ENCODE measurements at regions not wholly inside any gene's neighbourhood (a gene's known extent, or its start where the extent isn't known, plus 50 kb on each side); places are given as distances from the start of the nearest gene placed in this dataset.

DNA sequence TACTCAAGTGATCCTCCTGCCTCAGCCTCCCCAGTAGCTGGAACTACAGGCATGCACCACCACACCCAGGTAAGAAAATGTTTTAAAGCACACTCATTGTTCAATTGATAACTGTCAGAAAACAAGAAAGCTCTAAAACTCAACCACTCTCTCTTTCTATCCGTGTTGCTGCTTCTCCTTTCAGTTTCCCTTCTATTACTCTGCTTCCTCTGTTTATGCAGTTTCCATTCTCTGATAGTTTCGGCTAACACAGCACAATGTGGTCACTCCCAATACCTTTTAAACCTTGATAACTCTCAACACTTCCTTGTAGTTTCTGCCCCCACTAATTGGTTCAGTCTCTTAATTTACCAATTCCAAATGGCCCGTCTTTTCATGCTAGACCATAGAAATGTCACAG lies 59.2 kb upstream of the NR4A3 start:
- TF ChIP-seq CTCF (IDR thresholded peaks at IDR 0.05) (no peak), POLR2A (IDR thresholded peaks at IDR 0.05) (no peak)
- WGBS, 2 donors, result 67 to 74% methylated on average over 3 of the region's 3 CpGs
- H3K27me3 ChIP-seq, result no peaks in the 10 kb centered on the region
- no peaks in the 10 kb centered on the region for H3K9me3 ChIP-seq
- H3K4me1 ChIP-seq, result no peaks in the 10 kb centered on the region
- intact Hi-C loops (cut with DNase I), result no loop called here
- H3K27ac ChIP-seq, result no peak overlapping the region
- no peak overlapping the region for H3K4me3 ChIP-seq
- no peak for DNase-seq
- no peaks in the 10 kb centered on the region for H3K36me3 ChIP-seq

Small RNAs in the stretch of these regions (small RNA-seq; reads per million reads assigned to genes)
- gene AL137067.1 (0 reads per million in 4 donors), gene AL137067.2 (0 reads per million in 4 donors)
